HepG2 (cell line): ENCODE measurements at regions not wholly inside any gene's neighbourhood (a gene's known extent, or its start where the extent isn't known, plus 50 kb on each side); places are given as distances from the start of the nearest gene placed in this dataset.

Source experiments
- ZNF160 ChIP-seq: sonication (generic); formaldehyde crosslinking; IDR thresholded peaks from 2 replicates; pipeline ENCODE4 v1.8.0; 2022; ENCODE audit warnings: mild to moderate bottlenecking, inconsistent platforms, missing genetic modification reagents
- ZNF292 ChIP-seq: sonication (generic); formaldehyde crosslinking; IDR thresholded peaks from 2 replicates; pipeline ENCODE4 v1.8.1; 2022; ENCODE audit warnings: mild to moderate bottlenecking, low read depth, missing genetic modification reagents, borderline replicate concordance
- ZNF547 ChIP-seq: sonication (generic); formaldehyde crosslinking; IDR thresholded peaks from 2 replicates; pipeline ENCODE4 v1.5.1; 2020; ENCODE audit warnings: mild to moderate bottlenecking, missing genetic modification reagents
- ZNF776 ChIP-seq: sonication (generic); formaldehyde crosslinking; IDR thresholded peaks from 2 replicates; pipeline ENCODE4 v1.4.0; 2020; ENCODE audit warnings: mild to moderate bottlenecking, missing genetic modification reagents
- TF ChIP-seq, protein P1 (sequence below): sonication (generic); formaldehyde crosslinking; IDR thresholded peaks from 2 replicates; pipeline ENCODE4 v1.8.1; 2023; ENCODE audit warnings: missing genetic modification reagents, inconsistent platforms, borderline replicate concordance
- TF ChIP-seq, protein P2 (sequence below): sonication (generic); formaldehyde crosslinking; IDR thresholded peaks from 2 replicates; pipeline ENCODE4 v1.5.0; 2020; ENCODE audit warnings: mild to moderate bottlenecking, missing genetic modification reagents, moderate library complexity

GRCh38 chr18:56351911-56352500 is 286.4 kb downstream of the TXNL1 start:
- TF ChIP-seq, protein P1, sequence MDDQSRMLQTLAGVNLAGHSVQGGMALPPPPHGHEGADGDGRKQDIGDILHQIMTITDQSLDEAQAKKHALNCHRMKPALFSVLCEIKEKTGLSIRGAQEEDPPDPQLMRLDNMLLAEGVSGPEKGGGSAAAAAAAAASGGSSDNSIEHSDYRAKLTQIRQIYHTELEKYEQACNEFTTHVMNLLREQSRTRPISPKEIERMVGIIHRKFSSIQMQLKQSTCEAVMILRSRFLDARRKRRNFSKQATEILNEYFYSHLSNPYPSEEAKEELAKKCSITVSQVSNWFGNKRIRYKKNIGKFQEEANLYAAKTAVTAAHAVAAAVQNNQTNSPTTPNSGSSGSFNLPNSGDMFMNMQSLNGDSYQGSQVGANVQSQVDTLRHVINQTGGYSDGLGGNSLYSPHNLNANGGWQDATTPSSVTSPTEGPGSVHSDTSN: no peak
- TF ChIP-seq ZNF292 (CRISPR knock-in tag): no peak
- TF ChIP-seq ZNF160 (CRISPR knock-in tag): no peak
- no peak for TF ChIP-seq ZNF547 (CRISPR knock-in tag)
- no peak for TF ChIP-seq ZNF776
- TF ChIP-seq, protein P2, sequence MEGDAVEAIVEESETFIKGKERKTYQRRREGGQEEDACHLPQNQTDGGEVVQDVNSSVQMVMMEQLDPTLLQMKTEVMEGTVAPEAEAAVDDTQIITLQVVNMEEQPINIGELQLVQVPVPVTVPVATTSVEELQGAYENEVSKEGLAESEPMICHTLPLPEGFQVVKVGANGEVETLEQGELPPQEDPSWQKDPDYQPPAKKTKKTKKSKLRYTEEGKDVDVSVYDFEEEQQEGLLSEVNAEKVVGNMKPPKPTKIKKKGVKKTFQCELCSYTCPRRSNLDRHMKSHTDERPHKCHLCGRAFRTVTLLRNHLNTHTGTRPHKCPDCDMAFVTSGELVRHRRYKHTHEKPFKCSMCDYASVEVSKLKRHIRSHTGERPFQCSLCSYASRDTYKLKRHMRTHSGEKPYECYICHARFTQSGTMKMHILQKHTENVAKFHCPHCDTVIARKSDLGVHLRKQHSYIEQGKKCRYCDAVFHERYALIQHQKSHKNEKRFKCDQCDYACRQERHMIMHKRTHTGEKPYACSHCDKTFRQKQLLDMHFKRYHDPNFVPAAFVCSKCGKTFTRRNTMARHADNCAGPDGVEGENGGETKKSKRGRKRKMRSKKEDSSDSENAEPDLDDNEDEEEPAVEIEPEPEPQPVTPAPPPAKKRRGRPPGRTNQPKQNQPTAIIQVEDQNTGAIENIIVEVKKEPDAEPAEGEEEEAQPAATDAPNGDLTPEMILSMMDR (CRISPR knock-in tag): no peak
